Loucy (cell line): ENCODE measurements at regions not wholly inside any gene's neighbourhood (a gene's known extent, or its start where the extent isn't known, plus 50 kb on each side); places are given as distances from the start of the nearest gene placed in this dataset.

ENCODE experiments used
- CTCF ChIP-seq: fragments of 200-600 bp; sonication (generic); conservative IDR thresholded peaks from 2 replicates; pipeline ENCODE4 v1.5.1; 2014; ENCODE audit warnings: mild to moderate bottlenecking, antibody characterized with exemption, low read length
- EZH2phosphoT487 ChIP-seq: fragments of 200-600 bp; IDR thresholded peaks from 2 replicates; pipeline ENCODE4 v1.6.1; 2018; ENCODE audit warnings: antibody characterized with exemption, mild to moderate bottlenecking, moderate library complexity, borderline replicate concordance

GRCh38 chr2:199705538-199705937 lies 145.5 kb downstream of the FTCDNL1 start:
- TF ChIP-seq CTCF (no peak), EZH2phosphoT487 (no peak)
